RKO (cell line): ENCODE measurements at regions not wholly inside any gene's neighbourhood (a gene's known extent, or its start where the extent isn't known, plus 50 kb on each side); places are given as distances from the start of the nearest gene placed in this dataset.
A peak's percentile ranks its signal among the peaks of the same experiment; 100 is the strongest.

Experiments
- DNase-seq: peaks from one replicate; pipeline ENCODE4 v3.0.0-alpha.2; 2016; ENCODE audit warnings: low spot score

DNA sequence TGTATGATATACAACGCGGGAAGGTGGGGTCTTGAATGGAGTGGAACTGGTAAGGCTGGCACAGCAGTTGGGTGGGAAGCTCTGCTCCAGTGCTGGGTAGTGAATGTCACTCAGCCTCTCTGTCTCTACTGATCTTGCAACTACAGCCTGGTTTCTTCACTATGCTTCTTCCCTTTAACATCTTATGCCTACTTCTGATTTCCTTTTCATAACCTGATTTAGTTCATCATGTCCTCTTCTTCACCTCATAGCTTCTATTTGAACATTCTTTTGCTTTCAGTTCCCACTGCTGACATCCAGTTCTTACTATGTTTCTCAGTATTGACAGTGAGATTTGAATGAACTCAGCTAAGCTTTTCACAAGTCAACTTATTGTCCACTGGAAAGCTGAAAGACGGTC, 286.2 kb downstream of the ARL6IP6 start:
- no peak for DNase-seq

DNA sequence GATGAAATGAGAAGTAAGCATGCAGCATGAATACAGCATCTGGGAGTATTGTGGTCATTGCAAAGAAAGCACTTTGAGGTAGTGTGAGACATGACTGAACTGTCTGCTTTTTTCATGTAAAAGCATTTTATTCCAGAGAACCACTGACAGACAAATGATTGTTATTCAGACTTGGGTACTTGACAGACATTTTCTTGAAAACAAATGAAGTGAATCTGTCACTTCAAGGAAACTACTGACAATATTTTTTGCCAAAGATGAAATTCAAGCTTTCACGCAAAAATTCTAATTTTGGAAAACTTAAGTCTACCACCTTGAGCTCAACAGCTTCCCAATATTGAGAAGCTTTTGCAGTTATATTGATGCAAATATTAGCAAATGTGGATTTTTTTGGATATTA, 255.7 kb downstream of the ARL6IP6 start:
- no peak for DNase-seq

DNA sequence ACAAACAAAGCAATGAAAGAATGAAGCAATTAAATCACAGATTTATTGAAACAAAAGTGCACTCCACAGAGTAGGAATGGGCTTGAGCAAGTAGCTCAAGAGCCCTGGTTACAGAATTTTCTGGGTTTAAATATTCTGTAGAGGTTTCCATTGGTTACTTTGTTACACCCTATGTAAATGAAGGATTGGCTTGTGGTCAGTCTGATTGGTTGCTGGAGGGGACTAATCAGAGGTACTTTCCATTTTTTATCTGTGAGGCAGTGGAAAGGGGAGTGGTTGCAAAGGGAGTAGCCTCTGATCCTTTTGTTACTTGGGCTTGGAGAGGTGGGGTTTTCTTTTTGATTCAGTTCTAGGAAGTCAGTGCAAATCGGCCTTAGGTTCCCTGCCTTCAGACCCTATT, 253.3 kb downstream of the ARL6IP6 start:
- no peak for DNase-seq

DNA sequence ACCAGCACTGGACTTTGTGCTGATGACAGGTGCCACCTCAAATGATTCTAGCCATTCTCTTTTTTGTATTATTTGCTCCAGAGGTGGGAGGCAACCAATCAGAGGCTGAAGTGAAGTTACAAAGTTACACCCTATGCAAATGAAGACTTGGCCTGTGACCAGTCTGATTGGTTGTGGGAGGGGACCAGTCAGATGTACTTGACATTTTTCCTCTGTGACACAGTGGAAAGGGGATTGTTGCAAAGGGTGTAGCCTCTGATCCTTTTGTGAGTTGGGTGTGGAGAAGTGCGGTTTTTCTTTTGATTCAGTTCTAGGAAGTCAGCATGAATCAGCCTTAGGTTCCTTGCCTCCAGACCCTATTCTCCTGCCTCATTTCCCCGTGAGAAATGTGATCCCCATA, 244.0 kb downstream of the ARL6IP6 start:
- DNase-seq, result no peak

DNA sequence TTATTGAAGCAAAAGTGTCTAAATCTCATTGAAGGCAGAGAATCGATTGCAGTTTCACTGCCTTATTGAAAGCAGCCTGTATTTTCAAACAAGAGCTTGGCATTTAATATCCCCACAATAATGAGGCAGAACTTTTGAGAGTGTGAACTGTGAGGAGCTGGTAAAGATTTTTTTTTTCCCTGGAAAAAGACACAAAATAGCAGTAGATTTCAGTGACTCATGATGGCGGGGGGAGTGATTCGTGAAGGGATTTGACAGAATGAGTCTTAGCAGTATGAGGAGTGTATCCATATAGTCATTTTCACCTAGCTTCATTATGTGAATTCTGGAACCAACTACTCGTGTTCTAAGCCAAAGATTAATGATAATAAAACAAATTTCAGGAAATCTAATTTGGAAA, 242.9 kb downstream of the ARL6IP6 start:
- DNase-seq, result peak; percentile 3

DNA sequence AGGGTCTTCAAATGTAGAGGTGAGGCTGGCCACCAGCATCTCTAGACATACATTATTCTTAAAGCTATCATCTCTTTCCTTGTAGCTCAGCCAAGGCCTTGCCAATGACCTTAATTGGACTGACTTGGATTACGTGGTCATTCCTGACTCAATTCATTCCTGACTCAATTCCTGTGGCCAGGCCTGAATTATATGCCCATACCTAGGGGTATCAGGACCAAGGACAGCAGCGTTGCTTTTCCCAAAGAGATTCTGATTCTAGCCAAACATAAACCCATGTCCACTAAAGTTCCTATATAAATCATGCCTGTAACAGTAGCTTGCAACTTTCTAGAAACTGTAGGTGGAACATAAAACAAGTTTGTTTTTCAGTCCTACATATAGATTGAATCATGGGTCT, 231.7 kb downstream of the ARL6IP6 start:
- DNase-seq, result peak; percentile 81

DNA sequence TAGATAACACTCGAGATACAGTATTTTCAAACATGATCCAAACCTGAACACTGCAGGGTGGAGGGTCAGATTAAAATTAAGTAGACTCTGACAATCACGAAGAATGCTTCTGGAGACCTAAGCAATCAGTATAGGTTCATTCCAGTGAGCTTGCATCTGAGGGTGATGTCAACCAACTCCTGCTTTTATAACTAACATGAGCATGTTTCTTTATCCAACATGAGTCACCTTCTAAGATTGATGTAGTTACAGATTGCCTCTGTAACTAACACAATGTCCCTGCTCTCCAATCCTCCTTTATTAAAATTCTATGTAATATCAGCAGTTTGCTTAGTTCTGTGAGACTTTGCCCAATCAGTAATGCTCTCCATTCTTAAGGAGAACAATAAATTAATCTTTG, 225.7 kb downstream of the ARL6IP6 start:
- no peak for DNase-seq

- no peak for DNase-seq
Measured at GRCh38 chr2:152942940-152943440, 224.6 kb downstream of the ARL6IP6 start.

GRCh38 chr2:152930501-152930900, 212.1 kb downstream of the ARL6IP6 start:
- DNase-seq, result no peak

GRCh38 chr2:152929628-152930027, 211.2 kb downstream of the ARL6IP6 start:
- no peak for DNase-seq

DNA sequence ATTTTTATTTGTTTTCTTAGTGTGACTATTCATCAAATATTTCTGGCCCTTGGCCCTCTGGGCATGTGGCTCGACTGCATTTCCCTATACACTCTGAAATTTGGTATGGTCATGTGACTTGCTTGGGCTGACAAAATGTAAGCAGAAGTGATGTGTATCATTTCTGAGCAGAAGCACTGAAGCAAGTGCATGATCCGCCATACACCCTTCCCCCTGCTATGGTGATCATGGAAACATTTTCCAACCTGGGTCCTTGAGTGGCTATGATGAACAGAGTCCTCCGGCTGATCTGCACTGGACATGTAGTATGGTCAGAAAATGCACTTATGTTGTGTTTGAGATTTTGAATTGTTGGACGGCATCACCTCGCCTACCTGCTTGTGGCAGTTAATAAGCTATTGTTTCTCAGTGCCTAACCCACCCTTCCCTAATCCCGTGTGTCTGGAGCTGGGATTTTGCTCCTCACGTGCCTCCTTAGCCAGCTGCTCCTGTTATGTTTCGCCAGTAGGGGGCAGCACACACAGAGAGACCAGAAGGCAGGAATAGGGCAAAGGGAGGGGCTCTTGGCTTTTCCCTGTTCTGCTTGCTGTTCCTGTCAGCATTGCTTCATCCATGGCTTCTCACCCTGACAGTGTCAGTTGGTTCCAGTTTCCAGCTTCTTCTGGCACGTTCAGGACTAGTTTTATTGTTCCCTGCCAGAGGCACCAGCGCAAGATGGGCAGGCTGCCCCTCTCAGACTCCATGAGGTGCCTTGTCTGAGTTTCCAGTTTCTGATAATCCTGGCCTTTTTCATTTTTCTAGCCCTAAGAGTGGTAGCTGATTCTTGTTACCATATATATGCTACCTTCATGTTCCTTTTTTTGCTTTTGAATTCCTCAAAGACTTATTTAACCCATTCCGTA, 207.4 kb downstream of the ARL6IP6 start:
- DNase-seq, result peak; percentile 67

- DNase-seq, result peak; percentile 39
Measured at GRCh38 chr2:152924722-152925121, 206.3 kb downstream of the ARL6IP6 start.

DNA sequence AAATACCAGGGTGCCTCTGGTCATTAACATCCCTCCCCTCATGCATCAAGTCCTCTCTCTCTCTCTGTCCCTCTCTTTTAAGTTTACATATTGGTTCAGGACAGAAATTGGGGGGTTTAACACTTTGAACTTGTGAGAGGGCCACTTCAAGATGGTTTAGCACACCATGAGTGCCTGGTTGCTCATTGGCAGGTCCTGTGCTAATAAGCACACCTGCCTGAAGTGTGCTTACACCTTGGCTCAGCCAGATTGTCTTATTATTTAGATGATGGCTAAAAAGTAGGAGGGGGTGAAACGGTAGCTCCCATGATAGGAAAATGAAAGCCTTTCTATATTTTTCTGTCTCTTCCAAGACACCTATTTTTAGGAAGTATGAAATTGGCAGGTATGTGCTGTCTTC, 205.8 kb downstream of the ARL6IP6 start:
- no peak for DNase-seq

GRCh38 chr2:152920846-152921245, 202.4 kb downstream of the ARL6IP6 start:
- DNase-seq, result peak; percentile 75

- DNase-seq, result no peak
Measured at GRCh38 chr2:152910970-152911369, 192.6 kb downstream of the ARL6IP6 start.

DNA sequence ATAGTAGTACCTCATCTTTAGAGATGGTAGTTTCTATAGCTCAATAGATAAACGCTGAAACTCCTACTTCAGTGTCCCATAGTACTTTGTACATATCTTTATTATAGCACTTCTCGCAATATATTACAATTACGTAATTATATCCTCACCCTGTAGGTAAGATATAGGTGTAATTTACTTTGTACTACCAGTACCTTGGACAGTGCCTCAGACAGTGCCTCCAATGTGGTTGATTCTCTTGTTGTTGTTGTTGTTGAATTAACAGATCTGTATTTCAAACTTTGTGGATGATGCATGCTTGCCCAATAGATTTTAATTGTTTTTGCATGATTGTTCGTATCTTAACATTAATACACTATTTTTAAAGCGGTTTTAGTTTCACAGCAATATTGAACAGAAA, 188.6 kb downstream of the ARL6IP6 start:
- no peak for DNase-seq

DNA sequence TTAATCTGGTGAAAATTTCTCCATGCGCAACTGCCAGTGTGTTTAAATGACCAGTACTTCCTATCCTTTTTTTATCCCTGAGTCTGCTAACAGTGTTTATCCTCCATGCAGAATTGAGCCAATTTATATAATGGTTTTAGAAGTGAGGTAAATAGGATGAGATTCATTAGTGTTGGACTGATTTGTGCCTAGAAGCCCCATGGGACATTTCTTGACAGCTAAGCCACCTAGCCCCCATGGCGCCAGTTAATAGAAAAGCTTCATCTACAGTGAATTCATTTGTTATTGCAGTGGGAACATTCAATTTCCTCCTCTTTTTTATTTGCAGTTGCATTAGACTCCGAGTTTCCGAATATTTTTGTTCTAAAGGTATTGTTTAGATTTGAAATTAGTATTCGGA, 175.6 kb downstream of the ARL6IP6 start:
- DNase-seq, result no peak

- DNase-seq, result no peak
Measured at GRCh38 chr2:152890736-152891135, 172.3 kb downstream of the ARL6IP6 start.

DNA sequence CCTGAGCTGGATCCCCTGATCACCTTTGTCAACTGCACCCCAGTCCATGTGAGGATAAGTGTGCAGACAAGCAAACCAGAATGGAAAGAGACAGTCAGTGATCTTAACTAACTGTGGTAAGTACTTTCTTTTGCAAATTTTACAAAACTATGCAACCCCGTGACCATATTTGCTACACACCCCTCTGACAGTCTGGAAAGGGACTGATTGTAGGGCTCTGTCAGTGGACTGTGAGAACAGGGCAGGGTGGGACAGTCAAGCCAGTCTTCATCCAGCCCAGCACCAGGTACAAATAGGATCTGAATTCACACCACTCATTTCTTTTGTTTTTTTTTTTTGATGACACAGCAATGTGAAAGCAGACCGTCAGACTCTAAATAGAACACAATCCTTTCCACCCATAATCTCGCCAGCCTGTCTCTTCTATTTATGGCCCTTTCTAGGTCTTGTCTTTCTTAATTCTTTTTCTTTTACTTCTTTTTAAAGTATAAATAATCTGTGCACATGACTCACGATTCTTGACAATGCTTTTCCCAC, 165.6 kb downstream of the ARL6IP6 start:
- no peak for DNase-seq

DNA sequence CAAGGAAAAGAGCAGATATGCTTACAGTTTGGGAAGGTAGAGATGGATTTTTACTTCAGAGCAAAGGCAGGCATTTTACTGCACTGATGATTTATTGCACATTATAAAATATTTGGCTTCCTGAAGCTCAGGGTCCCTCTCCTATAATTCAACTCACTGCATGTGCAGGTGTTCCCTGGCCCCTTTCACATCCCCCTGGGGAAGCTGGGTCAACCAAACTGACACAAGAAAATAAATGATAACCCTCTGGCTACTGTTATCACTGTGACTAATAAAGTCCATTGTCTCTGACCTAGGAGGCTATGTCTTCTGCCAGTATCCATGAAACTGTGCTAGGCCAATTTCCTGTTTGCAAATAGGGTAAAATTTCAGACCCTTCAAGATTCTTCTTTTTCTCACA, 163.1 kb downstream of the ARL6IP6 start:
- no peak for DNase-seq

DNA sequence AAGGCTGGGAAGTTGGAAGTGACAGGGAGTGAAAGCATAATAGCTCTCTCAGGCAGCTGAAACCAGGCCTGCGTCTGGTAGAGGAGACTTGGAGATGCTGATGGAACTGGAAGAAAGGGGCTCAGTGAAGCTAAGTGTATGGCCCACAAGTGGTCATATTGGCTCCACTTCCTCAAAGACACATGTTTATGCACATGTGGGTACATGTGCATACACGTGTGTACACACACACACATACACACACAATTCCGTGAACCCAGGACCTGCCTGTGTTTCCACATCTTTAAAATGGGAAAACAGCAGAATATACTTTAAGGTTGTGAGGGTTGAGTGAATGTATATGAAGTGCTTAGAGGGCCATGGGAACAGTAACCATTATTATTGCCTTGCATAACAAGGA, 160.9 kb downstream of the ARL6IP6 start:
- no peak for DNase-seq

DNA sequence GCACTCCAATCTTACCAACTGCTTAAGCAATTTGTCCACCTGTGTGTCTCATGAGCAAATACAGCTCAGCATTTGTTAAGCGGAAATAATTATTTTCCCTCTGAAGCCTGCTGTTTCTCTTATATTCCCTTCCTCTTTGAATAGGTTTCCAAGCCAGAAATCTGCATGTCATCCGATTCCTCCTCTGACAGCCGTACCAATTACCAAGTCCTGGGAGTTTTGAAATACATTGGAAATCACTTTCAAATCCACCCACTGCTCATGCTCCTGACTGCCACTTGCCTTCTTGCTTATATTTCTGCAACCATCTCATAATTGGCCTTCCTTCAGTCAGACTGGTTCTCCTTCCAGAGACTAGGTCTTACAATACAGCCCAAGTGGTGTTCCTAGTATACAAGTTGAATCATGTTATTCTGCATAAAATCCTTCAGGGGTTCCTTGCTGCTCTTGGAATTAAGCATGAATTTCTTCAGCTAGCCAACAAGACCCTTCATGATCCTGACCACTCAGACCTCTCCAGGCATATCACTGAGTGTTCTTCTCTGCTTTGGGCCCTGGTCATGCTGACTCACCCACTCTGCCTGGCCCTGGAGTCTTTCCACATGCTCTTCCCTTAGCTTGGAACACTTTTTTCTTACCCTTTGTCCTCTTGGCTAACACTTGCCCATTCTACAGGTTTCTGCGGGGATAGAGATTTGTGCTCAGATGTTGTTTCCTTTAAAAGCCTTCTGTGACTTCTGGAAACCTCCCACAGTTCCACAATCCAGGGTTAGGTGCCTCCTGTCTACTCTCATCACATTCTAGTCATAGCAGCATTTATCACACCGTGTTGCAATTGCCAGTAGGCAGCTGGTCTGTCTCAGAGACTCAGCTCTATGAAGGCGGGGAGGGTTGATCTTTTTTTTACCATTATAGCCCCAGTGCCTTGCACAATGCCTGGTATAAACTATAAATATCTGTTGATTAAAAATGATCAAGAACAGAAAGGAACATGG, 157.6 kb downstream of the ARL6IP6 start:
- no peak for DNase-seq
